HL-60 (cell line): ENCODE measurements at regions not wholly inside any gene's neighbourhood (a gene's known extent, or its start where the extent isn't known, plus 50 kb on each side); places are given as distances from the start of the nearest gene placed in this dataset.

Experiments
- DNase-seq, 2 experiments: peaks; one replicate each; pipeline ENCODE4 v3.0.0-alpha.2; 2010 to 2020; ENCODE audit warnings: low read depth in 1 of 2, low spot score in 1 of 2
- H3K27ac ChIP-seq: fragments of 250-450 bp; sonication (Bioruptor Pico); replicated peaks from 2 replicates; pipeline ENCODE4 v1.5.1; 2020; ENCODE audit warnings: mild to moderate bottlenecking, moderate library complexity
- H3K27me3 ChIP-seq: fragments of 250-450 bp; sonication (Bioruptor Pico); 2 replicates; pipeline ENCODE4 v1.5.1; 2021; ENCODE audit warnings: mild to moderate bottlenecking, moderate library complexity; ENCODE audit not compliant: insufficient read depth, poor library complexity, severe bottlenecking
- H3K4me3 ChIP-seq: replicated peaks from 2 replicates; pipeline ENCODE4 v1.5.1; 2011; ENCODE audit warnings: mild to moderate bottlenecking, control low read depth, low read length; ENCODE audit not compliant: insufficient read depth
- CTCF ChIP-seq: IDR thresholded peaks from one replicate; pipeline ENCODE4 v1.5.1; 2011; ENCODE audit warnings: low read length, control low read depth, inconsistent platforms; ENCODE audit not compliant: insufficient read depth
- GABPA ChIP-seq: IDR thresholded peaks from 2 replicates; pipeline ENCODE4 v1.6.1; 2012; ENCODE audit warnings: low read depth
- POLR2AphosphoS5 ChIP-seq: IDR thresholded peaks from 2 replicates; pipeline ENCODE4 v1.6.1; 2012; ENCODE audit warnings: low read depth
- REST ChIP-seq: IDR thresholded peaks from 2 replicates; pipeline ENCODE4 v1.6.1; 2012; ENCODE audit warnings: low read depth; ENCODE audit not compliant: insufficient replicate concordance
- SPI1 ChIP-seq: IDR thresholded peaks from 2 replicates; pipeline ENCODE4 v1.6.1; 2012; ENCODE audit warnings: low read depth, mild to moderate bottlenecking, borderline replicate concordance

- DNase-seq: no peak
- H3K27ac ChIP-seq: no peak overlapping the region
- TF ChIP-seq POLR2AphosphoS5 (no peak), GABPA (no peak), REST (no peak)
- H3K4me3 ChIP-seq: no peak overlapping the region
- H3K27me3 ChIP-seq: no peaks in the 10 kb centered on the region
Observed at GRCh38 chr2:2768476-2768875, 437.4 kb upstream of the MYT1L start.

GRCh38 chr2:2767837-2768236, 436.8 kb upstream of the MYT1L start:
- Histone ChIP-seq H3K27me3 (no peaks in the 10 kb centered on the region), H3K27ac (no peak overlapping the region), H3K4me3 (no peak overlapping the region)
- no peak for TF ChIP-seq REST
- TF ChIP-seq SPI1: no peak
- no peak for TF ChIP-seq CTCF
- no peak for TF ChIP-seq POLR2AphosphoS5
- no peak for TF ChIP-seq GABPA
- DNase-seq: no peak

GRCh38 chr2:2765839-2766495, 434.9 kb upstream of the MYT1L start:
- Histone ChIP-seq H3K4me3 (no peak overlapping the region), H3K27ac (no peak overlapping the region), H3K27me3 (no peaks in the 10 kb centered on the region)
- TF ChIP-seq CTCF: no peak
- TF ChIP-seq GABPA: no peak
- TF ChIP-seq SPI1: no peak
- TF ChIP-seq REST: no peak
- no peak for TF ChIP-seq POLR2AphosphoS5
- DNase-seq: no peak
